HEK293 (cell line): ENCODE measurements at regions not wholly inside any gene's neighbourhood (a gene's known extent, or its start where the extent isn't known, plus 50 kb on each side); places are given as distances from the start of the nearest gene placed in this dataset.

Experiments
- CTCF ChIA-PET: fragments of 350-600 bp; formaldehyde crosslinking; extraction: SDS; loops from one replicate; lab custom pipeline; 2021; ENCODE audit warnings: antibody characterized with exemption; lab: Yijun Ruan, JAX
- POLR2A ChIA-PET: fragments of 300-600 bp; formaldehyde crosslinking; extraction: SDS; loops from one replicate; lab custom pipeline; 2020; ENCODE audit warnings: antibody characterized with exemption, inconsistent platforms; lab: Yijun Ruan, JAX
- H3K27ac ChIP-seq: fragments of 200-500 bp; sonication (Bioruptor generic); 2 replicates; pipeline ENCODE4 v1.5.1; 2014; ENCODE audit warnings: low read depth, low read length, control low read depth, inconsistent platforms; ENCODE audit errors: extremely low read depth
- H3K36me3 ChIP-seq, 2 experiments: fragments of 200-500 bp in 1 of 2; sonication (Bioruptor generic) in 1 of 2; 1 replicate in 1 of 2; 2 replicates in 1 of 2; pipeline ENCODE4 v1.5.1; 2014 to 2017; ENCODE audit warnings: inconsistent platforms in 2 of 2, low read length in 2 of 2; ENCODE audit not compliant: control insufficient read depth in 2 of 2, insufficient read depth in 1 of 2
- H3K4me1 ChIP-seq: fragments of 200-500 bp; sonication (Bioruptor generic); 2 replicates; pipeline ENCODE4 v1.5.1; 2014; ENCODE audit warnings: mild to moderate bottlenecking, low read length, inconsistent platforms; ENCODE audit not compliant: control insufficient read depth, insufficient read depth
- H3K4me3 ChIP-seq: 2 replicates; pipeline ENCODE4 v1.5.1; 2011; ENCODE audit warnings: low read depth, mild to moderate bottlenecking, control low read depth, low read length, moderate library complexity
- H3K9me3 ChIP-seq: fragments of 200-500 bp; sonication (Bioruptor generic); 2 replicates; pipeline ENCODE4 v1.5.1; 2014; ENCODE audit warnings: low read depth, low read length, inconsistent platforms; ENCODE audit not compliant: control insufficient read depth, insufficient read depth
- BCL11B ChIP-seq: fragments of 450-650 bp; formaldehyde crosslinking; IDR thresholded peaks from 2 replicates; pipeline ENCODE4 v1.5.1; 2016; ENCODE audit warnings: low read depth, missing biosample characterization, missing genetic modification characterization
- GLI2 ChIP-seq: fragments of 450-650 bp; formaldehyde crosslinking; IDR thresholded peaks from 2 replicates; pipeline ENCODE4; 2017; ENCODE audit warnings: missing biosample characterization, missing genetic modification characterization, low read depth, borderline replicate concordance
- GLI4 ChIP-seq: fragments of 450-650 bp; formaldehyde crosslinking; IDR thresholded peaks from 2 replicates; pipeline ENCODE4 v1.5.1; 2016; ENCODE audit warnings: missing biosample characterization, missing genetic modification characterization
- HOXA7 ChIP-seq: sonication (generic); formaldehyde crosslinking; IDR thresholded peaks from 2 replicates; pipeline ENCODE4 v1.8.1; 2022; ENCODE audit warnings: missing genetic modification reagents, borderline replicate concordance
- KLF8 ChIP-seq: fragments of 450-650 bp; formaldehyde crosslinking; IDR thresholded peaks from 2 replicates; pipeline ENCODE4 v1.5.1; 2016; ENCODE audit warnings: missing biosample characterization, missing genetic modification characterization
- PRDM1 ChIP-seq: fragments of 450-650 bp; formaldehyde crosslinking; IDR thresholded peaks from 2 replicates; pipeline ENCODE4; 2016; ENCODE audit warnings: missing biosample characterization, missing genetic modification characterization
- SETDB1 ChIP-seq: IDR thresholded peaks from one replicate; pipeline ENCODE4 v1.6.1; 2017; ENCODE audit warnings: mild to moderate bottlenecking, low read length, moderate library complexity, mixed read lengths; ENCODE audit not compliant: insufficient read length
- TRIM28 ChIP-seq: IDR thresholded peaks from 2 replicates; pipeline ENCODE4 v1.6.1; 2011; ENCODE audit warnings: low read length, control low read depth, borderline replicate concordance
- ZBTB21 ChIP-seq: fragments of 450-650 bp; formaldehyde crosslinking; IDR thresholded peaks from 2 replicates; pipeline ENCODE4 v1.5.1; 2017; ENCODE audit warnings: missing biosample characterization, missing genetic modification characterization
- ZBTB7A ChIP-seq: fragments of 450-650 bp; formaldehyde crosslinking; IDR thresholded peaks from 2 replicates; pipeline ENCODE4 v1.5.1; 2016; ENCODE audit warnings: low read depth, missing biosample characterization, missing genetic modification characterization
- ZFP3 ChIP-seq: fragments of 450-650 bp; formaldehyde crosslinking; IDR thresholded peaks from 2 replicates; pipeline ENCODE4 v1.5.1; 2016; ENCODE audit warnings: low read depth, missing biosample characterization, missing genetic modification characterization
- ZIC2 ChIP-seq: fragments of 450-650 bp; formaldehyde crosslinking; IDR thresholded peaks from 2 replicates; pipeline ENCODE4 v1.5.1; 2016; ENCODE audit warnings: missing biosample characterization, missing genetic modification characterization
- ZNF121 ChIP-seq: fragments of 450-650 bp; formaldehyde crosslinking; IDR thresholded peaks from 2 replicates; pipeline ENCODE4 v1.5.1; 2016; ENCODE audit warnings: missing biosample characterization, missing genetic modification characterization
- ZNF138 ChIP-seq: fragments of 450-650 bp; formaldehyde crosslinking; IDR thresholded peaks from 2 replicates; pipeline ENCODE4 v1.5.1; 2016; ENCODE audit warnings: missing biosample characterization, missing genetic modification characterization, borderline replicate concordance
- ZNF146 ChIP-seq: fragments of 450-650 bp; formaldehyde crosslinking; IDR thresholded peaks from 2 replicates; pipeline ENCODE4 v1.5.1; 2016; ENCODE audit warnings: missing biosample characterization, missing genetic modification characterization
- ZNF155 ChIP-seq: fragments of 450-650 bp; formaldehyde crosslinking; IDR thresholded peaks from 2 replicates; pipeline ENCODE4 v1.5.1; 2016; ENCODE audit warnings: missing biosample characterization, missing genetic modification characterization
- ZNF157 ChIP-seq: fragments of 450-650 bp; formaldehyde crosslinking; IDR thresholded peaks from 2 replicates; pipeline ENCODE4 v1.5.1; 2016; ENCODE audit warnings: missing biosample characterization, missing genetic modification characterization
- ZNF175 ChIP-seq: fragments of 450-650 bp; formaldehyde crosslinking; IDR thresholded peaks from 2 replicates; pipeline ENCODE4 v1.5.1; 2016; ENCODE audit warnings: missing biosample characterization, missing genetic modification characterization
- ZNF221 ChIP-seq: fragments of 450-650 bp; formaldehyde crosslinking; IDR thresholded peaks from 2 replicates; pipeline ENCODE4 v1.5.1; 2017; ENCODE audit warnings: missing biosample characterization, missing genetic modification characterization, borderline replicate concordance
- ZNF292 ChIP-seq: fragments of 450-650 bp; formaldehyde crosslinking; IDR thresholded peaks from 2 replicates; pipeline ENCODE4 v1.5.1; 2016; ENCODE audit warnings: low read depth, missing biosample characterization, missing genetic modification characterization, borderline replicate concordance
- ZNF302 ChIP-seq: fragments of 450-650 bp; formaldehyde crosslinking; IDR thresholded peaks from 2 replicates; pipeline ENCODE4 v1.5.1; 2016; ENCODE audit warnings: missing biosample characterization, missing genetic modification characterization, low read depth
- ZNF423 ChIP-seq: fragments of 450-650 bp; formaldehyde crosslinking; IDR thresholded peaks from 2 replicates; pipeline ENCODE4 v1.5.1; 2016; ENCODE audit warnings: missing biosample characterization, missing genetic modification characterization
- ZNF510 ChIP-seq: fragments of 450-650 bp; formaldehyde crosslinking; IDR thresholded peaks from 2 replicates; pipeline ENCODE4 v1.5.1; 2018; ENCODE audit warnings: mild to moderate bottlenecking, missing genetic modification characterization, missing biosample characterization; ENCODE audit not compliant: insufficient replicate concordance
- ZNF623 ChIP-seq: fragments of 450-650 bp; formaldehyde crosslinking; IDR thresholded peaks from 2 replicates; pipeline ENCODE4 v1.5.1; 2016; ENCODE audit warnings: missing biosample characterization, missing genetic modification characterization
- ZNF677 ChIP-seq: fragments of 450-650 bp; IDR thresholded peaks from 2 replicates; pipeline ENCODE4 v1.5.0; 2018; ENCODE audit warnings: missing biosample characterization, mild to moderate bottlenecking, missing genetic modification characterization, moderate library complexity
- ZNF701 ChIP-seq: fragments of 450-650 bp; formaldehyde crosslinking; IDR thresholded peaks from 2 replicates; pipeline ENCODE4 v1.5.1; 2016; ENCODE audit warnings: missing biosample characterization, missing genetic modification characterization
- ZSCAN23 ChIP-seq: fragments of 450-650 bp; formaldehyde crosslinking; IDR thresholded peaks from 2 replicates; pipeline ENCODE4 v1.5.1; 2016; ENCODE audit warnings: missing biosample characterization, missing genetic modification characterization
- TF ChIP-seq, protein P1 (sequence below): fragments of 450-650 bp; formaldehyde crosslinking; conservative IDR thresholded peaks from 2 replicates; pipeline ENCODE4 v1.5.1; 2016; ENCODE audit warnings: low read depth, missing biosample characterization, missing genetic modification characterization
- TF ChIP-seq, protein P2 (sequence below): fragments of 450-650 bp; formaldehyde crosslinking; IDR thresholded peaks from 2 replicates; pipeline ENCODE4 v1.5.1; 2017; ENCODE audit warnings: missing biosample characterization, missing genetic modification characterization

DNA sequence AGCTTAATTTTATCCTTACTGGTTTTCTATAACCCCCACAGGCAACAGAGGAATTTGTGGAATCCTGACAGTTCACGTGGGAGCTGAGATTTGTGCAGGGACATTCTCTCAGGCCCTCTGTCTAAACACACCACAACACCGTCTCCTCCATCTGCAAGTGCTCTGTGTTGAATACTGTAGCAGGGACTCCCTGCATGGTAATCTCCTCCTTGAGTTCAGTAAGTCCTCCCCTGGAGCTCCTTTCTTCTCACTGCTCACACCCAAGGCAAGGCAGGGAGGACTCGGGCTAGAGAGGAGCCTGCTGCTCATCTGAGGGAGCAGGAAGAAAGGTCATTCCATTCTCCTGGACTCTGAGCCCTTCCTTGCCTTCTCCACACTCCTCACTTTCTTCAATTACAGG is 348.2 kb downstream of the KCTD12 start (continued):
- TF ChIP-seq, protein P1, sequence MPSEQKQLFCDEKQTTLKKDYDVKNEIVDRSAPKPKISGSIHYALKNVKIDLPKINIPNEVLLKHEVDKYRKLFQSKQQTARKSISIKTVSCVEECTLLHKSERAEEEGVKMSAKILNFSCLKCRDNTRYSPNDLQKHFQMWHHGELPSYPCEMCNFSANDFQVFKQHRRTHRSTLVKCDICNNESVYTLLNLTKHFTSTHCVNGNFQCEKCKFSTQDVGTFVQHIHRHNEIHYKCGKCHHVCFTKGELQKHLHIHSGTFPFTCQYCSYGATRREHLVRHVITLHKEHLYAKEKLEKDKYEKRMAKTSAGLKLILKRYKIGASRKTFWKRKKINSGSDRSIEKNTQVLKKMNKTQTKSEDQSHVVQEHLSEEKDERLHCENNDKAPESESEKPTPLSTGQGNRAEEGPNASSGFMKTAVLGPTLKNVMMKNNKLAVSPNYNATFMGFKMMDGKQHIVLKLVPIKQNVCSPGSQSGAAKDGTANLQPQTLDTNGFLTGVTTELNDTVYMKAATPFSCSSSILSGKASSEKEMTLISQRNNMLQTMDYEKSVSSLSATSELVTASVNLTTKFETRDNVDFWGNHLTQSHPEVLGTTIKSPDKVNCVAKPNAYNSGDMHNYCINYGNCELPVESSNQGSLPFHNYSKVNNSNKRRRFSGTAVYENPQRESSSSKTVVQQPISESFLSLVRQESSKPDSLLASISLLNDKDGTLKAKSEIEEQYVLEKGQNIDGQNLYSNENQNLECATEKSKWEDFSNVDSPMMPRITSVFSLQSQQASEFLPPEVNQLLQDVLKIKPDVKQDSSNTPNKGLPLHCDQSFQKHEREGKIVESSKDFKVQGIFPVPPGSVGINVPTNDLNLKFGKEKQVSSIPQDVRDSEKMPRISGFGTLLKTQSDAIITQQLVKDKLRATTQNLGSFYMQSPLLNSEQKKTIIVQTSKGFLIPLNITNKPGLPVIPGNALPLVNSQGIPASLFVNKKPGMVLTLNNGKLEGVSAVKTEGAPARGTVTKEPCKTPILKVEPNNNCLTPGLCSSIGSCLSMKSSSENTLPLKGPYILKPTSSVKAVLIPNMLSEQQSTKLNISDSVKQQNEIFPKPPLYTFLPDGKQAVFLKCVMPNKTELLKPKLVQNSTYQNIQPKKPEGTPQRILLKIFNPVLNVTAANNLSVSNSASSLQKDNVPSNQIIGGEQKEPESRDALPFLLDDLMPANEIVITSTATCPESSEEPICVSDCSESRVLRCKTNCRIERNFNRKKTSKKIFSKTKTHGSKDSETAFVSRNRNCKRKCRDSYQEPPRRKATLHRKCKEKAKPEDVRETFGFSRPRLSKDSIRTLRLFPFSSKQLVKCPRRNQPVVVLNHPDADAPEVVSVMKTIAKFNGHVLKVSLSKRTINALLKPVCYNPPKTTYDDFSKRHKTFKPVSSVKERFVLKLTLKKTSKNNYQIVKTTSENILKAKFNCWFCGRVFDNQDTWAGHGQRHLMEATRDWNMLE: no peak
- TF ChIP-seq ZNF423 (tag by site-specific recombination) (no peak), ZNF677 (tag by site-specific recombination) (no peak), ZNF292 (no peak), ZNF155 (tag by site-specific recombination) (no peak)
- TF ChIP-seq, all 188 proteins: peak for 0

DNA sequence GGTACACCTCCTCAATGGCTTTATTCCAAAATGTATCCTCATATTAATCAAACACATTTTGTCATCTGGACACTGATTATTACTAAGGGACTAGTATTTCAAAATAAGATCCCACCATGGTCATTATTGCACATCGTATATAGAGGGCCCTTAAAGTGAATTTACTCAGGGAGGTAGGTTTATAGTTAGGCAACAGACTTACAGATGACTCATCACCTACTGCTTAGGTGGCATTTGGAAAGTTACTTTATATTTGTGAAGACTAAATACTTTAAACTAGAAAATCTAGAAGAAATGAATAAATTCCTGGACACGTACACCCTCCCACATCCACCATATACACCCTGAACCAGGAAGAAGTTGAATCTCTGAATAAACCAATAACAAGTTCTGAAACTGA is 353.0 kb downstream of the KCTD12 start:
- H3K9me3 ChIP-seq: no peaks in the 10 kb centered on the region
- H3K27ac ChIP-seq: no peak overlapping the region
- POLR2A ChIA-PET: no interaction called here
- H3K4me3 ChIP-seq: no peak overlapping the region
- H3K4me1 ChIP-seq: no peaks in the 10 kb centered on the region
- CTCF ChIA-PET: no interaction called here
- H3K36me3 ChIP-seq: no peaks in the 10 kb centered on the region
- TF ChIP-seq KLF8: no peak
- no peak for TF ChIP-seq ZNF701
- no peak for TF ChIP-seq GLI4
- TF ChIP-seq ZNF121 (tag by site-specific recombination): no peak
- TF ChIP-seq ZNF175 (tag by site-specific recombination): no peak
- TF ChIP-seq SETDB1: no peak
- no peak for TF ChIP-seq HOXA7 (CRISPR knock-in tag)
- no peak for TF ChIP-seq ZNF302

DNA sequence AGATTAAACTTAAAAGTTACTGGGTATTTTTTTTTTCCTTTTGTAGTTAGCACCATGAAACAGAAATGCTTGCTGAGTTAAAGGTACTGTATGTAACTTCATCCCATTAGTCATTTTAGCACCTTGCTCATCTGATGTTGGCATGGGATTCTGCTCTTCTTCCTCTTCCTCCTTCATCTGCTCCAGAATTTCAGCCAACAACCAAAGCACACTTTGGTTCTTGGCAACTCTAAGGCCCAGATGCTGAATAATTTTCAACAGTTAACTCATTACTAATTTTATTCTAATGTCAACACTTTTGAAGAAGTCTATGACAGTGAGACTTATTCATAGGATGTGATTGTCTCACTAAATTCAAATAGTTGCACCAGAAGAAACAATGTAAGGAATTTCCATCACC is 359.2 kb downstream of the KCTD12 start:
- Histone ChIP-seq H3K27ac (no peak overlapping the region), H3K4me1 (no peaks in the 10 kb centered on the region), H3K4me3 (no peak overlapping the region), H3K36me3 (no peaks in the 10 kb centered on the region), H3K9me3 (no peaks in the 10 kb centered on the region)
- CTCF ChIA-PET: interaction anchor here (0.6 kb wide), 1 partner anchor 330 kb away, joined by 3 read pairs; no protein-coding TSS in a partner anchor
- TF ChIP-seq ZNF146 (tag by site-specific recombination) (no peak), ZNF623 (tag by site-specific recombination) (no peak), ZNF221 (tag by site-specific recombination) (no peak), BCL11B (no peak), PRDM1 (tag by site-specific recombination) (no peak), ZNF157 (tag by site-specific recombination) (no peak), ZFP3 (tag by site-specific recombination) (no peak), ZBTB7A (tag by site-specific recombination) (no peak), ZNF510 (no peak), ZNF138 (no peak), TRIM28 (no peak), ZBTB21 (tag by site-specific recombination) (no peak), GLI2 (tag by site-specific recombination) (no peak), ZSCAN23 (tag by site-specific recombination) (no peak), ZIC2 (tag by site-specific recombination) (no peak)
- TF ChIP-seq, protein P2, sequence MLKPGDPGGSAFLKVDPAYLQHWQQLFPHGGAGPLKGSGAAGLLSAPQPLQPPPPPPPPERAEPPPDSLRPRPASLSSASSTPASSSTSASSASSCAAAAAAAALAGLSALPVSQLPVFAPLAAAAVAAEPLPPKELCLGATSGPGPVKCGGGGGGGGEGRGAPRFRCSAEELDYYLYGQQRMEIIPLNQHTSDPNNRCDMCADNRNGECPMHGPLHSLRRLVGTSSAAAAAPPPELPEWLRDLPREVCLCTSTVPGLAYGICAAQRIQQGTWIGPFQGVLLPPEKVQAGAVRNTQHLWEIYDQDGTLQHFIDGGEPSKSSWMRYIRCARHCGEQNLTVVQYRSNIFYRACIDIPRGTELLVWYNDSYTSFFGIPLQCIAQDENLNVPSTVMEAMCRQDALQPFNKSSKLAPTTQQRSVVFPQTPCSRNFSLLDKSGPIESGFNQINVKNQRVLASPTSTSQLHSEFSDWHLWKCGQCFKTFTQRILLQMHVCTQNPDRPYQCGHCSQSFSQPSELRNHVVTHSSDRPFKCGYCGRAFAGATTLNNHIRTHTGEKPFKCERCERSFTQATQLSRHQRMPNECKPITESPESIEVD (tag by site-specific recombination): no peak
- POLR2A ChIA-PET: no interaction called here
